Panc1 (cell line): ENCODE measurements at regions not wholly inside any gene's neighbourhood (a gene's known extent, or its start where the extent isn't known, plus 50 kb on each side); places are given as distances from the start of the nearest gene placed in this dataset.

Experiments
- ATAC-seq: fragments of 200-7000 bp; cut with Tn5 transposase; 2 replicates; pipeline ENCODE4 v1.9.1; 2020; ENCODE audit warnings: mild to moderate bottlenecking, moderate library complexity
- BruUV-seq: library from RNA; stranded (reverse); fragments of 400-500 nt; replicated peaks from 2 replicates; lab custom pipeline; 2021; lab: Mats Ljungman, UMichigan
- CTCF ChIA-PET: fragments of 300-600 bp; sonication (Branson Sonifier 250); formaldehyde crosslinking; loops from one replicate; lab custom pipeline; 2022; ENCODE audit warnings: antibody characterized with exemption; lab: Charles Lee
- POLR2A ChIA-PET: fragments of 300-600 bp; sonication (Branson Sonifier 250); formaldehyde crosslinking; loops from one replicate; lab custom pipeline; 2022; ENCODE audit warnings: antibody characterized with exemption; lab: Charles Lee
- DNase-seq: peaks from one replicate; pipeline ENCODE4 v3.0.0-alpha.2; 2010; ENCODE audit warnings: low read depth, low spot score
- H3K27ac ChIP-seq: 2 replicates; pipeline ENCODE4 v1.5.1; 2011; ENCODE audit warnings: mild to moderate bottlenecking, low read length, inconsistent platforms
- H3K27me3 ChIP-seq: fragments of 200-500 bp; sonication (Bioruptor generic); 2 replicates; pipeline ENCODE4 v1.6.0; 2014; ENCODE audit warnings: low read length, inconsistent platforms; ENCODE audit not compliant: control insufficient read depth, insufficient read depth
- H3K36me3 ChIP-seq: fragments of 200-500 bp; sonication (Bioruptor generic); 2 replicates; pipeline ENCODE4 v1.5.1; 2014; ENCODE audit warnings: inconsistent platforms, mild to moderate bottlenecking, low read length, moderate library complexity; ENCODE audit not compliant: control insufficient read depth, insufficient read depth
- H3K4me1 ChIP-seq: 2 replicates; pipeline ENCODE4 v1.5.1; 2011; ENCODE audit warnings: inconsistent platforms, mild to moderate bottlenecking, low read length, moderate library complexity; ENCODE audit not compliant: control insufficient read depth, insufficient read depth
- H3K4me3 ChIP-seq, 2 experiments: 2 replicates each; pipeline ENCODE4 v1.5.1; 2011 to 2012; ENCODE audit warnings: low read depth in 2 of 2, low read length in 2 of 2, mild to moderate bottlenecking in 2 of 2, inconsistent platforms in 1 of 2, moderate library complexity in 1 of 2
- H3K9me3 ChIP-seq: fragments of 200-500 bp; sonication (Bioruptor generic); 2 replicates; pipeline ENCODE4 v1.5.1; 2014; ENCODE audit warnings: low read depth, mild to moderate bottlenecking, inconsistent platforms, low read length, moderate library complexity; ENCODE audit not compliant: control insufficient read depth, insufficient read depth
- CTCF ChIP-seq: fragments of 450-650 bp; IDR thresholded peaks from 2 replicates; pipeline ENCODE4 v1.5.1; 2017; ENCODE audit warnings: mild to moderate bottlenecking
- POLR2AphosphoS5 ChIP-seq: IDR thresholded peaks from 2 replicates; pipeline ENCODE4 v1.6.1; 2012; ENCODE audit warnings: mild to moderate bottlenecking, low read depth, low read length, moderate library complexity
- REST ChIP-seq, 2 experiments: IDR thresholded peaks; 2 replicates each; pipeline ENCODE4 v1.6.1; 2011 to 2012; ENCODE audit warnings: low read depth in 2 of 2, control low read depth in 1 of 2, low read length in 1 of 2, mild to moderate bottlenecking in 1 of 2, moderate library complexity in 1 of 2; ENCODE audit not compliant: insufficient read depth in 1 of 2
- SIN3A ChIP-seq: IDR thresholded peaks from 2 replicates; pipeline ENCODE4 v1.6.1; 2012; ENCODE audit warnings: low read depth, mild to moderate bottlenecking, low read length, moderate library complexity, borderline replicate concordance; ENCODE audit not compliant: insufficient read depth
- TCF7L2 ChIP-seq: IDR thresholded peaks from 2 replicates; pipeline ENCODE4 v1.6.1; 2011; ENCODE audit warnings: mild to moderate bottlenecking, low read depth, low read length, inconsistent platforms
- in situ Hi-C: cut with HindIII; loops from 2 replicates; pipeline ENCODE4 v1.10.0; 2016; ENCODE audit warnings: low sequenced_read_pairs, low pct_unique_long_range_greater_than_20kb
- intact Hi-C: fragments of 100-400 bp; cut with micrococcal nuclease; formaldehyde crosslinking; loops from one replicate; pipeline ENCODE4 v1.10.0; 2022; ENCODE audit not compliant: unreplicated experiment

- H3K4me1 ChIP-seq, result no peaks in the 10 kb centered on the region; the same call in 1 of the 2 replicates
- H3K36me3 ChIP-seq, result no peaks in the 10 kb centered on the region
- ATAC-seq (no peak), DNase-seq (no peak)
- H3K9me3 ChIP-seq, result no peaks in the 10 kb centered on the region
- H3K27me3 ChIP-seq, result no peaks in the 10 kb centered on the region
- no peak for TF ChIP-seq REST (IDR thresholded peaks at IDR 0.05; ENCODE audit: insufficient read depth in 1 of 2, low read depth in 2 of 2, low read length in 1 of 2)
- TF ChIP-seq POLR2AphosphoS5, result no peak
- no peak for TF ChIP-seq CTCF
- TF ChIP-seq TCF7L2, result no peak
- no peak for TF ChIP-seq SIN3A
- ChIA-PET CTCF (no interaction called here), POLR2A (no interaction called here)
- in situ Hi-C loops (no loop called here), intact Hi-C loops (no loop called here)
- H3K4me3 ChIP-seq, result no peak overlapping the region
- no peak overlapping the region for H3K27ac ChIP-seq
- no TSS peak for BruUV-seq
These were observed 172.9 kb upstream of the RAD23B start for GRCh38 chr9:107110153-107110552.

- BruUV-seq, result no TSS peak
- ATAC-seq, result no peak
- CTCF ChIA-PET, result no interaction called here
These were observed 170.3 kb upstream of the RAD23B start for GRCh38 chr9:107112707-107113243.

More at GRCh38 chr9:107112707-107113243, 170.3 kb upstream of the RAD23B start:
- intact Hi-C loops, result no loop called here
- Histone ChIP-seq H3K27ac (no peak overlapping the region), H3K4me3 (no peak overlapping the region), H3K4me1 (no peaks in the 10 kb centered on the region; the same call in 1 of the 2 replicates), H3K36me3 (no peaks in the 10 kb centered on the region), H3K27me3 (no peaks in the 10 kb centered on the region), H3K9me3 (no peaks in the 10 kb centered on the region)
- no peak for DNase-seq
- in situ Hi-C loops, result no loop called here
- TF ChIP-seq CTCF, result no peak
- no peak for TF ChIP-seq TCF7L2
- no peak for TF ChIP-seq POLR2AphosphoS5
- TF ChIP-seq REST (IDR thresholded peaks at IDR 0.05; ENCODE audit: insufficient read depth in 1 of 2, low read depth in 2 of 2, low read length in 1 of 2), result no peak
- POLR2A ChIA-PET, result no interaction called here
